IPS DF 6.9 (cell line): ENCODE measurements at regions not wholly inside any gene's neighbourhood (a gene's known extent, or its start where the extent isn't known, plus 50 kb on each side); places are given as distances from the start of the nearest gene placed in this dataset.

Experiments used
- DNase-seq: peaks from one replicate; pipeline ENCODE4 v3.0.0-alpha.2; 2013; ENCODE audit warnings: low read depth, low spot score
- H3K27ac ChIP-seq: one replicate; pipeline ENCODE4 v1.5.1; 2013; ENCODE audit warnings: low read length, control low read depth
- H3K27me3 ChIP-seq: 2 replicates; pipeline ENCODE4 v1.6.1; 2013; ENCODE audit warnings: mild to moderate bottlenecking, low read length; ENCODE audit not compliant: control insufficient read depth, insufficient read depth
- H3K36me3 ChIP-seq: 2 replicates; pipeline ENCODE4 v1.6.1; 2013; ENCODE audit warnings: low read length; ENCODE audit not compliant: control insufficient read depth, insufficient read depth
- H3K4me1 ChIP-seq: 2 replicates; pipeline ENCODE4 v1.6.1; 2013; ENCODE audit warnings: low read length; ENCODE audit not compliant: control insufficient read depth, insufficient read depth
- H3K4me3 ChIP-seq: 2 replicates; pipeline ENCODE4 v1.5.1; 2013; ENCODE audit warnings: mild to moderate bottlenecking, low read length
- H3K9me3 ChIP-seq: 2 replicates; pipeline ENCODE4 v1.6.1; 2013; ENCODE audit warnings: low read length, inconsistent platforms; ENCODE audit not compliant: control insufficient read depth, insufficient read depth
- WGBS: extraction: QIAGEN DNeasy Blood & Tissue Kit; methylation state at CpG from one replicate; pipeline ENCODE4 v1.1.7; 2013; ENCODE audit warnings: mixed read lengths, missing lambda C conversion rate; ENCODE audit not compliant: insufficient read length, insufficient coverage; 5-methylcytosine and 5-hydroxymethylcytosine counted together

GRCh38 chr7:32164341-32164996 lies 94.3 kb upstream of the PDE1C start:
- peak; percentile 41 for DNase-seq
- Histone ChIP-seq H3K9me3 (no peaks in the 10 kb centered on the region), H3K36me3 (no peaks in the 10 kb centered on the region), H3K4me1 (no peaks in the 10 kb centered on the region; the same call in 1 of the 2 replicates), H3K4me3 (no peak overlapping the region), H3K27ac (no peak overlapping the region), H3K27me3 (no peaks in the 10 kb centered on the region)
- WGBS = no CpG with 5 or more reads among the region's 1 CpG

- no peak for DNase-seq
- H3K4me3 ChIP-seq = no peak overlapping the region
- no peaks in the 10 kb centered on the region for H3K36me3 ChIP-seq
- no peaks in the 10 kb centered on the region for H3K9me3 ChIP-seq
- H3K27me3 ChIP-seq = no peaks in the 10 kb centered on the region
- no peak overlapping the region for H3K27ac ChIP-seq
- no peaks in the 10 kb centered on the region; the same call in 1 of the 2 replicates for H3K4me1 ChIP-seq
These were observed 93.7 kb upstream of the PDE1C start for GRCh38 chr7:32163896-32164295.

- no peaks in the 10 kb centered on the region for H3K27me3 ChIP-seq
- no peak overlapping the region for H3K27ac ChIP-seq
- no peaks in the 10 kb centered on the region for H3K36me3 ChIP-seq
- no peak overlapping the region for H3K4me3 ChIP-seq
- DNase-seq = no peak
- no CpG with 5 or more reads among the region's 7 CpGs for WGBS
- H3K9me3 ChIP-seq = no peaks in the 10 kb centered on the region
- H3K4me1 ChIP-seq = no peaks in the 10 kb centered on the region; the same call in 1 of the 2 replicates
These were observed 93.1 kb upstream of the PDE1C start for GRCh38 chr7:32163141-32163806.

GRCh38 chr7:32161708-32162107 lies 91.5 kb upstream of the PDE1C start:
- no CpG with 5 or more reads among the region's 2 CpGs for WGBS
- no peak for DNase-seq
- no peak overlapping the region for H3K27ac ChIP-seq
- H3K4me1 ChIP-seq = no peaks in the 10 kb centered on the region; the same call in 1 of the 2 replicates
- H3K36me3 ChIP-seq = no peaks in the 10 kb centered on the region
- H3K27me3 ChIP-seq = no peaks in the 10 kb centered on the region
- no peaks in the 10 kb centered on the region for H3K9me3 ChIP-seq
- H3K4me3 ChIP-seq = no peak overlapping the region

- Histone ChIP-seq H3K27ac (no peak overlapping the region), H3K4me1 (no peaks in the 10 kb centered on the region; the same call in 1 of the 2 replicates), H3K9me3 (no peaks in the 10 kb centered on the region), H3K27me3 (no peaks in the 10 kb centered on the region), H3K4me3 (no peak overlapping the region), H3K36me3 (no peaks in the 10 kb centered on the region)
- no peak for DNase-seq
- WGBS = no CpG with 5 or more reads among the region's 4 CpGs
These were observed 88.8 kb upstream of the PDE1C start for GRCh38 chr7:32158751-32159745.

- no peak for DNase-seq
- Histone ChIP-seq H3K27ac (no peak overlapping the region), H3K27me3 (no peaks in the 10 kb centered on the region), H3K4me1 (no peaks in the 10 kb centered on the region), H3K4me3 (no peak overlapping the region), H3K36me3 (no peaks in the 10 kb centered on the region), H3K9me3 (no peaks in the 10 kb centered on the region)
- WGBS = no CpG with 5 or more reads among the region's 5 CpGs
These were observed 87.9 kb upstream of the PDE1C start for GRCh38 chr7:32158076-32158475.

- no peaks in the 10 kb centered on the region for H3K9me3 ChIP-seq
- no peak for DNase-seq
- no peak overlapping the region for H3K27ac ChIP-seq
- no peaks in the 10 kb centered on the region for H3K27me3 ChIP-seq
- H3K4me1 ChIP-seq = no peaks in the 10 kb centered on the region
- no CpG with 5 or more reads among the region's 2 CpGs for WGBS
- H3K36me3 ChIP-seq = no peaks in the 10 kb centered on the region
- no peak overlapping the region for H3K4me3 ChIP-seq
These were observed 85.5 kb upstream of the PDE1C start for GRCh38 chr7:32155712-32156111.

GRCh38 chr7:32154797-32155196 lies 84.6 kb upstream of the PDE1C start:
- no peaks in the 10 kb centered on the region for H3K27me3 ChIP-seq
- no peak overlapping the region for H3K4me3 ChIP-seq
- no peaks in the 10 kb centered on the region for H3K9me3 ChIP-seq
- H3K4me1 ChIP-seq = no peaks in the 10 kb centered on the region
- no peak overlapping the region for H3K27ac ChIP-seq
- no CpG with 5 or more reads among the region's 3 CpGs for WGBS
- no peaks in the 10 kb centered on the region for H3K36me3 ChIP-seq
- DNase-seq = no peak

GRCh38 chr7:32153006-32153405 lies 82.8 kb upstream of the PDE1C start:
- H3K4me3 ChIP-seq = no peak overlapping the region
- DNase-seq = no peak
- no peak overlapping the region for H3K27ac ChIP-seq
- WGBS = no CpG with 5 or more reads among the region's 4 CpGs
- H3K27me3 ChIP-seq = no peaks in the 10 kb centered on the region
- H3K4me1 ChIP-seq = no peaks in the 10 kb centered on the region
- no peaks in the 10 kb centered on the region for H3K9me3 ChIP-seq
- no peaks in the 10 kb centered on the region for H3K36me3 ChIP-seq

GRCh38 chr7:32152576-32152975 lies 82.4 kb upstream of the PDE1C start:
- WGBS = no CpG with 5 or more reads among the region's 3 CpGs
- Histone ChIP-seq H3K36me3 (no peaks in the 10 kb centered on the region), H3K4me1 (no peaks in the 10 kb centered on the region; the same call in 1 of the 2 replicates), H3K27me3 (no peaks in the 10 kb centered on the region), H3K4me3 (no peak overlapping the region), H3K9me3 (no peaks in the 10 kb centered on the region), H3K27ac (no peak overlapping the region)
- DNase-seq = no peak
